ENCODE measurements at regions not wholly inside any gene's neighbourhood (a gene's known extent, or its start where the extent isn't known, plus 50 kb on each side); places are given as distances from the start of the nearest gene placed in this dataset.

- peaks cover 5% of the 10 kb centered on the region for H3K9me3 Mint-ChIP-seq (ENCODE audit: low read depth, unreplicated experiment)
- no peak for TF ChIP-seq CTCF (IDR thresholded peaks at IDR 0.05; ENCODE audit: unreplicated experiment)
- no peaks in the 10 kb centered on the region for H3K4me1 Mint-ChIP-seq (ENCODE audit: low read depth, unreplicated experiment)
- H3K4me3 Mint-ChIP-seq (ENCODE audit: low read depth, unreplicated experiment) = no peak overlapping the region
- DNase-seq = no peak
- peaks cover 80% of the 10 kb centered on the region for H3K27me3 Mint-ChIP-seq (ENCODE audit: unreplicated experiment)
- H3K27ac Mint-ChIP-seq (ENCODE audit: unreplicated experiment) = no peak overlapping the region
- intact Hi-C loops (cut with micrococcal nuclease; ENCODE audit: unreplicated experiment) = loop anchor here (5.0 kb wide), 1 partner anchor 121 kb away; no protein-coding TSS in a partner anchor
- CTCF ChIA-PET = interaction anchor here (0.6 kb wide), 1 partner anchor 153 kb away, joined by 4 read pairs; no protein-coding TSS in a partner anchor
- no peaks in the 10 kb centered on the region for H3K36me3 Mint-ChIP-seq (ENCODE audit: insufficient read depth, unreplicated experiment)
- BruUV-seq (replicated peaks) = no TSS peak
These were observed 326.5 kb downstream of the HAPSTR1 start for GRCh38 chr16:9417898-9418297.

GRCh38 chr16:9419161-9419560, 327.7 kb downstream of the HAPSTR1 start:
- Mint-ChIP-seq H3K4me1 (ENCODE audit: low read depth, unreplicated experiment) (no peaks in the 10 kb centered on the region), H3K9me3 (ENCODE audit: low read depth, unreplicated experiment) (peaks cover 5% of the 10 kb centered on the region), H3K36me3 (ENCODE audit: insufficient read depth, unreplicated experiment) (no peaks in the 10 kb centered on the region), H3K27ac (ENCODE audit: unreplicated experiment) (no peak overlapping the region), H3K4me3 (ENCODE audit: low read depth, unreplicated experiment) (no peak overlapping the region), H3K27me3 (ENCODE audit: unreplicated experiment) (peaks cover 74% of the 10 kb centered on the region)
- intact Hi-C loops (cut with micrococcal nuclease; ENCODE audit: unreplicated experiment) = loop anchor here (5.0 kb wide), 1 partner anchor 122 kb away; no protein-coding TSS in a partner anchor
- no TSS peak for BruUV-seq (replicated peaks)
- no peak for DNase-seq
- no peak for TF ChIP-seq CTCF (IDR thresholded peaks at IDR 0.05; ENCODE audit: unreplicated experiment)
- CTCF ChIA-PET = interaction anchor here (0.5 kb wide), 1 partner anchor 47 kb away, joined by 3 read pairs; no protein-coding TSS in a partner anchor

GRCh38 chr16:9422762-9423513, 331.5 kb downstream of the HAPSTR1 start:
- BruUV-seq (replicated peaks) = no TSS peak
- Mint-ChIP-seq H3K4me1 (ENCODE audit: low read depth, unreplicated experiment) (no peaks in the 10 kb centered on the region), H3K9me3 (ENCODE audit: low read depth, unreplicated experiment) (peaks cover 2% of the 10 kb centered on the region), H3K27ac (ENCODE audit: unreplicated experiment) (no peak overlapping the region), H3K27me3 (ENCODE audit: unreplicated experiment) (peaks cover 66% of the 10 kb centered on the region), H3K36me3 (ENCODE audit: insufficient read depth, unreplicated experiment) (no peaks in the 10 kb centered on the region), H3K4me3 (ENCODE audit: low read depth, unreplicated experiment) (no peak overlapping the region)
- intact Hi-C loops (cut with micrococcal nuclease; ENCODE audit: unreplicated experiment) = no loop called here
- DNase-seq = no peak
- no peak for TF ChIP-seq CTCF (IDR thresholded peaks at IDR 0.05; ENCODE audit: unreplicated experiment)
- CTCF ChIA-PET = no interaction called here

GRCh38 chr16:9425236-9425635, 333.8 kb downstream of the HAPSTR1 start:
- CTCF ChIA-PET = no interaction called here
- Mint-ChIP-seq H3K27me3 (ENCODE audit: unreplicated experiment) (peaks cover 48% of the 10 kb centered on the region), H3K9me3 (ENCODE audit: low read depth, unreplicated experiment) (peaks cover 2% of the 10 kb centered on the region), H3K4me3 (ENCODE audit: low read depth, unreplicated experiment) (no peak overlapping the region), H3K36me3 (ENCODE audit: insufficient read depth, unreplicated experiment) (no peaks in the 10 kb centered on the region), H3K27ac (ENCODE audit: unreplicated experiment) (no peak overlapping the region), H3K4me1 (ENCODE audit: low read depth, unreplicated experiment) (no peaks in the 10 kb centered on the region)
- BruUV-seq (replicated peaks) = no TSS peak
- intact Hi-C loops (cut with micrococcal nuclease; ENCODE audit: unreplicated experiment) = no loop called here
- no peak for DNase-seq
- no peak for TF ChIP-seq CTCF (IDR thresholded peaks at IDR 0.05; ENCODE audit: unreplicated experiment)

All from Calu3 (cell line).